ENCODE measurements at regions not wholly inside any gene's neighbourhood (a gene's known extent, or its start where the extent isn't known, plus 50 kb on each side); places are given as distances from the start of the nearest gene placed in this dataset.

DNA sequence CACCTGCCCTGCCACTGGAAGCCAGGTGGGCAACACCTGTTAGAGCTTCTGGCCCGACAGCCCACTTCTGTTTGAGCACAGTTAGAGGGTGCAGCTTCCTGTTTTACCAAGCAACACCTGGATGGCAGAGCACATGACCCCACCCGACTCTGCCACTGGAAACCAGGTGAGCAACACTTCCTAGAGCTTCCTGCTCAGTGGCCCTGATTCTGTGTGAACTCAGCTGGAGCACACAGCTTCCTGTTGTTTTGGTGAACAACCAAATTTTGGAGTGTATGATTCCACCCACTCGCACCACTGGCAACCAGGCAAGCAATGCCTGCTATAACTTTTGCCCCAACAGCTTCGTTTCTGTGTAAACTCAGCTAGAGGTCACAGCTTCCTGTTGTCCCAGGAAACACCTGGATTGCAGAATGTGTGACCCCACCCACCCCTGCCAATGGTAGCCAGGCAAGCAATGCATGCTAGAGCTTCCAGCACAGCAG, 163.8 kb upstream of the KLF8 start:
- TF ChIP-seq, protein P1, sequence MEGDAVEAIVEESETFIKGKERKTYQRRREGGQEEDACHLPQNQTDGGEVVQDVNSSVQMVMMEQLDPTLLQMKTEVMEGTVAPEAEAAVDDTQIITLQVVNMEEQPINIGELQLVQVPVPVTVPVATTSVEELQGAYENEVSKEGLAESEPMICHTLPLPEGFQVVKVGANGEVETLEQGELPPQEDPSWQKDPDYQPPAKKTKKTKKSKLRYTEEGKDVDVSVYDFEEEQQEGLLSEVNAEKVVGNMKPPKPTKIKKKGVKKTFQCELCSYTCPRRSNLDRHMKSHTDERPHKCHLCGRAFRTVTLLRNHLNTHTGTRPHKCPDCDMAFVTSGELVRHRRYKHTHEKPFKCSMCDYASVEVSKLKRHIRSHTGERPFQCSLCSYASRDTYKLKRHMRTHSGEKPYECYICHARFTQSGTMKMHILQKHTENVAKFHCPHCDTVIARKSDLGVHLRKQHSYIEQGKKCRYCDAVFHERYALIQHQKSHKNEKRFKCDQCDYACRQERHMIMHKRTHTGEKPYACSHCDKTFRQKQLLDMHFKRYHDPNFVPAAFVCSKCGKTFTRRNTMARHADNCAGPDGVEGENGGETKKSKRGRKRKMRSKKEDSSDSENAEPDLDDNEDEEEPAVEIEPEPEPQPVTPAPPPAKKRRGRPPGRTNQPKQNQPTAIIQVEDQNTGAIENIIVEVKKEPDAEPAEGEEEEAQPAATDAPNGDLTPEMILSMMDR (IDR thresholded peaks at IDR 0.05; ENCODE audit: insufficient read depth, low read depth, low read length) = no peak
- no peak for TF ChIP-seq EZH2 (IDR thresholded peaks at IDR 0.05; ENCODE audit: insufficient read depth, low read length)
